GM12865 (cell line): ENCODE measurements at regions not wholly inside any gene's neighbourhood (a gene's known extent, or its start where the extent isn't known, plus 50 kb on each side); places are given as distances from the start of the nearest gene placed in this dataset.
"Not testable (repeated sequence)": the region's sequence is repeated elsewhere in the genome, so short reads cannot be mapped to it uniquely, and the experiment has no call there.

Experiments
- DNase-seq: peaks from one replicate; pipeline ENCODE4 v3.0.0; 2010; ENCODE audit warnings: low read depth
- H3K4me3 ChIP-seq: 2 replicates; pipeline ENCODE4 v1.5.1; 2011; ENCODE audit warnings: mild to moderate bottlenecking, low read depth, low read length, control low read depth
- CTCF ChIP-seq: IDR thresholded peaks from 2 replicates; pipeline ENCODE4 v1.5.1; 2011; ENCODE audit warnings: low read length, control low read depth, low read depth, inconsistent platforms; ENCODE audit not compliant: insufficient read depth; ENCODE audit errors: missing control alignments

DNA sequence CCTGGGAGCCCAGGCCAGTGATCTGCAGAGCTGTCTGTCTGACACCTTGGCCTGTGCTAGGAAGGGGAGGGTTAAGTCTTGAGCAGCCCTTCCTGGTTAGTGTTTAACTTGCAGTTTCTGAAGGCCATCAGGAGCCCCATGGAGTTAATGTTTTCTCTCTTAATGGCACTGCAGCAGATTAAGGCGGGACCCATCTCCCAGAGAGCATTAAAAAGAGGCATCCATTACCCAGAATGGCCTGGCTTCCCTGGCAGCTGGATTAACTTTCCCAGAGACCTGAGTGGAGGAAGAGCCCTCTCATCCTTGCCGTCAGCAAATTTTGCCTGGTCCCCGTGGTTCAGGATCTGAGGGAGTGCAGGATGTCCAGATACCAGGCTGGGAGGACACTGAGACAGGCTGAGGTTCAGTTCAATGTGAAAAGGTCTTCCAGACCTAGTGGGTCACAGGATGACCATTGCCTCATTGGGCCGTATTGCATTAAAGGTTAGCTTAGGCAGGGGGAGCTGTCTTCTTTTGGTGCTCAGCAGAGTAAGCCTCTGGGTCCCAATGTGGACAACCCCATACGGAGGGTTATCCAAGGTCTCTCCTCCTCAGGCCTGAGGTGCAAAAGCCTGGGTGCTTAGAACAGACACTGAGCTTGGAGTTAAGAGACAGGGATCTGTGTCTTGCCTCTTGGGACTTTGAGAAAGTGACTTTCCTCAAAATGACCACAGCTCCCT lies 522.6 kb downstream of the PTPRU start:
- DNase-seq: no peak
- no peak for TF ChIP-seq CTCF
- H3K4me3 ChIP-seq: no peak overlapping the region

GRCh38 chr1:29757866-29758780 lies 521.8 kb downstream of the PTPRU start:
- DNase-seq: no peak
- no peak overlapping the region for H3K4me3 ChIP-seq
- TF ChIP-seq CTCF: no peak

DNA sequence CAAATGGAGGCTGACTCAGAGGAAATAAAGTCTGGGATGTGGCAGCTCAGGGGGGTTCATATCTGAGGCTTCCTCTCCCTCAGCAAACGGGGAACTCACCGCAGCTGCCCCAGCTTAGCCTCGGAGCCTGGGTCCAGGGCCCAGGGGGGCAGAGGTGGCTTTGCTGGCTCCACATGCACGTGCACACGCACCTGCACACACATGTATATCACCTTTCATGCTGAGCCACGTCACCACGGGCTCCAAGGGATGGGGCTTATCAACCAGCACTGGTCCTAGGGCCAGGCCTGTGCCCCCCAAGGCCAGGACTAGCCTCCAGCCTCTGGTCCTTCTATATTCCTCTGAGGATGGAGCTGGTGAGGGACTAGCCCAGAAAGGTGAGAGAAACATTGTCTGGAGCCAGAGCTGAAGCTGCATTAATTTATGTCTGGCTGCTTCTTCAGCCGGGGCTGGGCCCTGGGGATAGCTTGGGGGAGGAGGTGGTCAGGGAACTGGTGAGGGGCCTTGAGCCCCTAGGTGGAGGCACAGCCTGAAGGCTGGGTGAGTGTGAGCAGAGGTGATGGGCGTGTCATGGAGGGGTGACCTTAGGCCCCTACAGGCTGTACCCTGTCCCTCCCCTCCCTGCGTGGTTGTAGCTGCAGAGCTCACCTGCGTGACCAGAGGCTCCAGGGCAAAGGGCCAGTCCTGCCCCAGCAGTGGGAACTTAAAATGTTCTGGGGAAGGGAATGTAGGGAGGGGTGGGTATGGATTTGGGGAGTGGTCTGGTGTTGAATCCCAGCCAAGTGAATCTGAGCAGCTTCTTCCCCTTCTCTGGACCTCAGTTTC lies 520.8 kb downstream of the PTPRU start:
- no peak for DNase-seq
- TF ChIP-seq CTCF: no peak
- H3K4me3 ChIP-seq: no peak overlapping the region

GRCh38 chr1:29756498-29756897 lies 520.2 kb downstream of the PTPRU start:
- H3K4me3 ChIP-seq: no peak overlapping the region
- TF ChIP-seq CTCF: no peak
- no peak for DNase-seq

DNA sequence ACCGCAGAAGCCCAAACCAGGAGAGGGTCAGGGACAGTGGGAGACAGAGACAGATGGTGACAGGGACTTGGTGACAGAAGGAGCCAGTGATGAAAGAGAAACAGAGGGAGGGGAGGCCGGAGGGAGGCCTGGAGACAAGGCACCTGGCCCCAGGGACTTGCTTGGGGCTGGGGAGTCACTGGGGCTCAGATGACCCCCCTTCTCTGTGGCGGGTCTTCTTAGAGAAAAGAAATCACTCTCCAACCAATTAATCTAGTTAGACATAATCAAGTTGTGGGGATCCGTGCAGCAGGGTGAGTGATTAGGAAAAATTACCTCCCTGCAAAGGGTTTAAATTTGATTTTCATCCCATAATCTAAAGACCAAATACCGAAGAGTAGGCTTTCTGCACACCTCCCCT lies 519.8 kb downstream of the PTPRU start:
- H3K4me3 ChIP-seq: no peak overlapping the region
- DNase-seq: no peak

DNA sequence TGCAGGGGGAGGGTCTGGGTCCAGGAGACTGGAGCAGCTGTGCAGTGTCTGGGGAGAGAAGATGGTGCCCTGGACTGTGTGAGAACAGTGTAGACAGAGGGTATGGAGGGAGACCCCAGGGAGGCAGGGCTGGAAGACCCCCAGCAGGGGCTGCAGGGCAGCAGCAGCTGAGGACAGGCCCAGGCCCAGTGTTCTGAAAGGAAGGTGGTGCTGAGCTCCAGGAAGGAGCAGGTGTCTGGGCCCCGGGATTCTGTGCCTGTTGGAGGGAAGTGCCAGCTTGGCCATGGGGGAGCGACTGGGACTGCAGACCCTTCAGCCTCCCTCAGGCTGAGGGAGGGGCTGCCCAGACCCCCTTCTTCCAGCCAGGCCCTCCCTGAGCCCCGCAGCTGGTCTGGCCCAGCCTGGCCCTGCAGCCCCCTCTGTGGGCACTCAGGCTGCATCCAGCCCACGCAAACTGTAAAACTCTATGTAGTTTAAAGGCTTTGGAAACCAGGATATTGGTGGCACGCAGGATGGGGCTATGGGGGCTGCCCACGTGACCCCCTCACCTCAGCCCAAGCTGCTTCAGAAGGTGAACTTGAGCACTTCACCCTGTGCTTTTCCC lies 519.2 kb downstream of the PTPRU start:
- not testable (repeated sequence) for DNase-seq, H3K4me3 ChIP-seq

More for the DNA sequence above, 519.8 kb downstream of the PTPRU start:
- TF ChIP-seq CTCF: no peak
